ENCODE measurements at regions not wholly inside any gene's neighbourhood (a gene's known extent, or its start where the extent isn't known, plus 50 kb on each side); places are given as distances from the start of the nearest gene placed in this dataset.

- DNase-seq, result no peak
- peaks cover 14% of the 10 kb centered on the region for H3K9me3 ChIP-seq (ENCODE audit: control insufficient read depth, low read length)
- no peak overlapping the region for H2BK12ac ChIP-seq (ENCODE audit: low read length in 2 of 2)
- no peak overlapping the region for H3K27ac ChIP-seq (ENCODE audit: low read length, poor library complexity, severe bottlenecking)
- H3K4me3 ChIP-seq (ENCODE audit: insufficient read depth in 1 of 2, low read depth in 1 of 2, low read length in 2 of 2), result no peak overlapping the region
- H4K8ac ChIP-seq (ENCODE audit: low read length), result no peak overlapping the region
- no peak overlapping the region for H2AK5ac ChIP-seq (ENCODE audit: low read length, severe bottlenecking)
- peaks cover under 1 to 51% of the 10 kb centered on the region in 2 experiments for H3K27me3 ChIP-seq (ENCODE audit: control insufficient read depth in 1 of 2, insufficient read depth in 1 of 2, low read length in 2 of 2)
- no peaks in the 10 kb centered on the region for H3K79me1 ChIP-seq (replicated peaks; ENCODE audit: low read length, poor library complexity, severe bottlenecking)
- no peak overlapping the region for H3K23ac ChIP-seq (ENCODE audit: low read length in 2 of 2)
- H2AFZ ChIP-seq (ENCODE audit: low read depth, low read length), result no peak overlapping the region
- H2BK15ac ChIP-seq (ENCODE audit: low read depth, poor library complexity, severe bottlenecking), result no peak overlapping the region
- no peak overlapping the region for H3K14ac ChIP-seq (ENCODE audit: low read length in 2 of 2)
- H3K4me1 ChIP-seq (ENCODE audit: control insufficient read depth, insufficient read depth, low read depth, low read length), result no peaks in the 10 kb centered on the region
- WGBS, result 78% methylated on average over 7 of the region's 7 CpGs
- no peak overlapping the region for H2BK120ac ChIP-seq (ENCODE audit: low read depth, low read length)
- H3K4ac ChIP-seq (ENCODE audit: low read depth in 1 of 2, low read length in 2 of 2), result no peak overlapping the region
- H2BK5ac ChIP-seq (ENCODE audit: low read depth, low read length, poor library complexity, severe bottlenecking), result no peak overlapping the region
- H3K36me3 ChIP-seq (ENCODE audit: control insufficient read depth in 1 of 2, insufficient read depth in 2 of 2, low read depth in 1 of 2, low read length in 2 of 2), result no peaks in the 10 kb centered on the region
- H3K18ac ChIP-seq (ENCODE audit: low read depth in 1 of 2, low read length in 2 of 2), result no peak overlapping the region
- H3K4me2 ChIP-seq (ENCODE audit: low read length, poor library complexity, severe bottlenecking), result no peak overlapping the region
- no peak overlapping the region for H3K9ac ChIP-seq (ENCODE audit: low read length)
- no peak overlapping the region for H4K91ac ChIP-seq (ENCODE audit: low read length)
Observed at GRCh38 chr2:71859211-71859847, 288.3 kb downstream of the CYP26B1 start.

- no peak overlapping the region for H2BK15ac ChIP-seq (ENCODE audit: low read depth, poor library complexity, severe bottlenecking)
Observed at GRCh38 chr2:71858071-71858470, 289.6 kb downstream of the CYP26B1 start.

GRCh38 chr2:71857636-71858035 is 290.0 kb downstream of the CYP26B1 start:
- H3K4me3 ChIP-seq (ENCODE audit: insufficient read depth in 1 of 2, low read depth in 1 of 2, low read length in 2 of 2), result no peak overlapping the region
- no peaks in the 10 kb centered on the region for H3K36me3 ChIP-seq (ENCODE audit: control insufficient read depth in 1 of 2, insufficient read depth in 2 of 2, low read depth in 1 of 2, low read length in 2 of 2)
- H3K79me1 ChIP-seq (replicated peaks; ENCODE audit: low read length, poor library complexity, severe bottlenecking), result no peaks in the 10 kb centered on the region
- H2BK5ac ChIP-seq (ENCODE audit: low read depth, low read length, poor library complexity, severe bottlenecking), result no peak overlapping the region
- no peak overlapping the region for H3K9ac ChIP-seq (ENCODE audit: low read length)
- H3K14ac ChIP-seq (ENCODE audit: low read length in 2 of 2), result no peak overlapping the region
- no peak overlapping the region for H3K4ac ChIP-seq (ENCODE audit: low read depth in 1 of 2, low read length in 2 of 2)
- peaks cover 14% of the 10 kb centered on the region for H3K9me3 ChIP-seq (ENCODE audit: control insufficient read depth, low read length)
- 76% methylated on average over 4 of the region's 6 CpGs for WGBS
- no peaks in the 10 kb centered on the region for H3K4me1 ChIP-seq (ENCODE audit: control insufficient read depth, insufficient read depth, low read depth, low read length)
- DNase-seq, result no peak
- H4K91ac ChIP-seq (ENCODE audit: low read length), result no peak overlapping the region
- no peak overlapping the region for H2BK120ac ChIP-seq (ENCODE audit: low read depth, low read length)
- no peak overlapping the region for H3K27ac ChIP-seq (ENCODE audit: low read length, poor library complexity, severe bottlenecking)
- H3K23ac ChIP-seq (ENCODE audit: low read length in 2 of 2), result no peak overlapping the region
- H3K18ac ChIP-seq (ENCODE audit: low read depth in 1 of 2, low read length in 2 of 2), result no peak overlapping the region
- no peak overlapping the region for H2BK15ac ChIP-seq (ENCODE audit: low read depth, poor library complexity, severe bottlenecking)
- no peak overlapping the region for H2AK5ac ChIP-seq (ENCODE audit: low read length, severe bottlenecking)
- no peak overlapping the region for H3K4me2 ChIP-seq (ENCODE audit: low read length, poor library complexity, severe bottlenecking)
- H4K8ac ChIP-seq (ENCODE audit: low read length), result no peak overlapping the region
- no peak overlapping the region for H2AFZ ChIP-seq (ENCODE audit: low read depth, low read length)
- H2BK12ac ChIP-seq (ENCODE audit: low read length in 2 of 2), result no peak overlapping the region
- peaks cover 7 to 50% of the 10 kb centered on the region in 2 experiments for H3K27me3 ChIP-seq (ENCODE audit: control insufficient read depth in 1 of 2, insufficient read depth in 1 of 2, low read length in 2 of 2)

More at GRCh38 chr2:71858071-71858470, 289.6 kb downstream of the CYP26B1 start:
- Histone ChIP-seq H3K23ac (ENCODE audit: low read length in 2 of 2) (no peak overlapping the region), H3K9me3 (ENCODE audit: control insufficient read depth, low read length) (peaks cover 14% of the 10 kb centered on the region), H2BK12ac (ENCODE audit: low read length in 2 of 2) (no peak overlapping the region), H2AFZ (ENCODE audit: low read depth, low read length) (no peak overlapping the region), H3K4me2 (ENCODE audit: low read length, poor library complexity, severe bottlenecking) (no peak overlapping the region), H2AK5ac (ENCODE audit: low read length, severe bottlenecking) (no peak overlapping the region), H3K9ac (ENCODE audit: low read length) (no peak overlapping the region), H3K14ac (ENCODE audit: low read length in 2 of 2) (no peak overlapping the region), H2BK5ac (ENCODE audit: low read depth, low read length, poor library complexity, severe bottlenecking) (no peak overlapping the region), H3K36me3 (ENCODE audit: control insufficient read depth in 1 of 2, insufficient read depth in 2 of 2, low read depth in 1 of 2, low read length in 2 of 2) (no peaks in the 10 kb centered on the region), H3K4ac (ENCODE audit: low read depth in 1 of 2, low read length in 2 of 2) (no peak overlapping the region), H2BK120ac (ENCODE audit: low read depth, low read length) (no peak overlapping the region), H3K79me1 (replicated peaks; ENCODE audit: low read length, poor library complexity, severe bottlenecking) (no peaks in the 10 kb centered on the region), H3K18ac (ENCODE audit: low read depth in 1 of 2, low read length in 2 of 2) (no peak overlapping the region), H3K27ac (ENCODE audit: low read length, poor library complexity, severe bottlenecking) (no peak overlapping the region), H4K8ac (ENCODE audit: low read length) (no peak overlapping the region), H3K4me1 (ENCODE audit: control insufficient read depth, insufficient read depth, low read depth, low read length) (no peaks in the 10 kb centered on the region), H3K4me3 (ENCODE audit: insufficient read depth in 1 of 2, low read depth in 1 of 2, low read length in 2 of 2) (no peak overlapping the region), H4K91ac (ENCODE audit: low read length) (no peak overlapping the region), H3K27me3 (ENCODE audit: control insufficient read depth in 1 of 2, insufficient read depth in 1 of 2, low read length in 2 of 2) (peaks cover 7 to 52% of the 10 kb centered on the region in 2 experiments)
- 85% methylated on average over 4 of the region's 4 CpGs for WGBS
- DNase-seq, result no peak

GRCh38 chr2:71856773-71857525 is 290.7 kb downstream of the CYP26B1 start:
- Histone ChIP-seq H3K27me3 (ENCODE audit: control insufficient read depth in 1 of 2, insufficient read depth in 1 of 2, low read length in 2 of 2) (peaks cover 7 to 47% of the 10 kb centered on the region in 2 experiments), H3K18ac (ENCODE audit: low read depth in 1 of 2, low read length in 2 of 2) (no peak overlapping the region), H4K91ac (ENCODE audit: low read length) (no peak overlapping the region), H3K27ac (ENCODE audit: low read length, poor library complexity, severe bottlenecking) (no peak overlapping the region), H3K79me1 (replicated peaks; ENCODE audit: low read length, poor library complexity, severe bottlenecking) (no peaks in the 10 kb centered on the region), H2BK5ac (ENCODE audit: low read depth, low read length, poor library complexity, severe bottlenecking) (no peak overlapping the region), H3K4me1 (ENCODE audit: control insufficient read depth, insufficient read depth, low read depth, low read length) (no peaks in the 10 kb centered on the region), H3K4ac (ENCODE audit: low read depth in 1 of 2, low read length in 2 of 2) (no peak overlapping the region), H3K36me3 (ENCODE audit: control insufficient read depth in 1 of 2, insufficient read depth in 2 of 2, low read depth in 1 of 2, low read length in 2 of 2) (no peaks in the 10 kb centered on the region), H2BK12ac (ENCODE audit: low read length in 2 of 2) (no peak overlapping the region), H2AFZ (ENCODE audit: low read depth, low read length) (no peak overlapping the region), H2AK5ac (ENCODE audit: low read length, severe bottlenecking) (no peak overlapping the region), H2BK15ac (ENCODE audit: low read depth, poor library complexity, severe bottlenecking) (no peak overlapping the region), H3K23ac (ENCODE audit: low read length in 2 of 2) (no peak overlapping the region), H3K14ac (ENCODE audit: low read length in 2 of 2) (no peak overlapping the region), H2BK120ac (ENCODE audit: low read depth, low read length) (no peak overlapping the region), H3K9ac (ENCODE audit: low read length) (no peak overlapping the region), H3K9me3 (ENCODE audit: control insufficient read depth, low read length) (peaks cover 14% of the 10 kb centered on the region), H4K8ac (ENCODE audit: low read length) (no peak overlapping the region), H3K4me3 (ENCODE audit: insufficient read depth in 1 of 2, low read depth in 1 of 2, low read length in 2 of 2) (no peak overlapping the region), H3K4me2 (ENCODE audit: low read length, poor library complexity, severe bottlenecking) (no peak overlapping the region)
- DNase-seq, result no peak
- WGBS, result 57% methylated on average over 6 of the region's 10 CpGs

Measured in mesenchymal stem cell (in vitro differentiated cells and primary cell).